ENCODE measurements at regions not wholly inside any gene's neighbourhood (a gene's known extent, or its start where the extent isn't known, plus 50 kb on each side); places are given as distances from the start of the nearest gene placed in this dataset.

DNA sequence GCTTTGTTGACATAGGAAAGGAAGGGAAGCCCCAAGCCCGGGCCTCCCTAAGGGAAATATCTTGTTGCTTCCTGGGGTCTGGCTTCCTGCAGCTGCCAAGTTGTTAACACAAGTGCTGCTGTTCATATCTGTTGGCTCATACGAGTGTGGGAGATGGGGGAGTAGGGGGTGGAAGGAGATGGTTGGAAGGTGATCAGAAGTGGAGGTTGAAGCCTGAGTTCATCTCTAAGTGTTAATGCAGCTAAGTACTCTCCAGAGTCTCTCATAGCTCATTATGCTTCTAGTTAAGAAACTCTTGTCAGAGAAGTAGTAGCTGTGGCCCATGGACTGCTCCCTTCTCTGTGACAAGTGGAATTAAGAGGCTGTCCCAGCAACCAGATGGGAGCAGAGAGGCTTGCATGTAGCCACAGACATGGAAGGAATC, 319.2 kb upstream of the SPAG17 start:
- TF ChIP-seq, protein P1, sequence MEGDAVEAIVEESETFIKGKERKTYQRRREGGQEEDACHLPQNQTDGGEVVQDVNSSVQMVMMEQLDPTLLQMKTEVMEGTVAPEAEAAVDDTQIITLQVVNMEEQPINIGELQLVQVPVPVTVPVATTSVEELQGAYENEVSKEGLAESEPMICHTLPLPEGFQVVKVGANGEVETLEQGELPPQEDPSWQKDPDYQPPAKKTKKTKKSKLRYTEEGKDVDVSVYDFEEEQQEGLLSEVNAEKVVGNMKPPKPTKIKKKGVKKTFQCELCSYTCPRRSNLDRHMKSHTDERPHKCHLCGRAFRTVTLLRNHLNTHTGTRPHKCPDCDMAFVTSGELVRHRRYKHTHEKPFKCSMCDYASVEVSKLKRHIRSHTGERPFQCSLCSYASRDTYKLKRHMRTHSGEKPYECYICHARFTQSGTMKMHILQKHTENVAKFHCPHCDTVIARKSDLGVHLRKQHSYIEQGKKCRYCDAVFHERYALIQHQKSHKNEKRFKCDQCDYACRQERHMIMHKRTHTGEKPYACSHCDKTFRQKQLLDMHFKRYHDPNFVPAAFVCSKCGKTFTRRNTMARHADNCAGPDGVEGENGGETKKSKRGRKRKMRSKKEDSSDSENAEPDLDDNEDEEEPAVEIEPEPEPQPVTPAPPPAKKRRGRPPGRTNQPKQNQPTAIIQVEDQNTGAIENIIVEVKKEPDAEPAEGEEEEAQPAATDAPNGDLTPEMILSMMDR (IDR thresholded peaks at IDR 0.05) = no peak
- no peak for TF ChIP-seq EP300 (IDR thresholded peaks at IDR 0.05)

All from ovary (tissue), 3 donors.